SK-N-SH (cell line): ENCODE measurements at regions not wholly inside any gene's neighbourhood (a gene's known extent, or its start where the extent isn't known, plus 50 kb on each side); places are given as distances from the start of the nearest gene placed in this dataset.

Experiments
- CTCF ChIA-PET: fragments of 300-600, 350-600 bp; formaldehyde crosslinking; extraction: SDS; loops from one replicate; lab custom pipeline; 2021; lab: Yijun Ruan, JAX
- POLR2A ChIA-PET: fragments of 350-600 bp; sonication (Branson Sonifier 250); formaldehyde crosslinking; extraction: SDS; loops from one replicate; lab custom pipeline; 2020; ENCODE audit warnings: antibody characterized with exemption, inconsistent platforms; lab: Yijun Ruan, JAX
- DNase-seq: peaks from one replicate; pipeline ENCODE4 v3.0.0; 2012
- H2AFZ ChIP-seq: fragments of 200-600 bp; sonication (generic); 2 replicates; pipeline ENCODE4 v1.8.1; 2016; ENCODE audit warnings: antibody characterized with exemption, mild to moderate bottlenecking, low read depth
- H3F3A ChIP-seq: fragments of 200-600 bp; sonication (generic); replicated peaks from 2 replicates; pipeline ENCODE3; 2016; ENCODE audit warnings: antibody characterized with exemption, mild to moderate bottlenecking; ENCODE audit not compliant: insufficient read depth
- H3K27ac ChIP-seq, 2 experiments: fragments of 200-500 bp in 1 of 2; fragments of 200-600 bp in 1 of 2; sonication (Bioruptor generic) in 1 of 2; sonication (generic), shearing (Covaris generic) in 1 of 2; 2 replicates each; pipeline versions ENCODE4 v1.5.1 to v1.6.1; 2014 to 2016; ENCODE audit warnings: low read depth in 2 of 2, inconsistent platforms in 1 of 2, low read length in 1 of 2, mild to moderate bottlenecking in 1 of 2, mixed read lengths in 1 of 2
- H3K27me3 ChIP-seq: fragments of 200-600 bp; sonication (generic), shearing (Covaris generic); 2 replicates; pipeline ENCODE4 v1.6.1; 2016; ENCODE audit warnings: mixed run types; ENCODE audit not compliant: insufficient read depth
- H3K36me3 ChIP-seq, 2 experiments: fragments of 200-500 bp in 1 of 2; fragments of 200-600 bp in 1 of 2; sonication (Bioruptor generic) in 1 of 2; sonication (generic) in 1 of 2; replicated peaks in 1 of 2; 2 replicates each; pipeline versions ENCODE3 to v1.5.1; 2014 to 2016; ENCODE audit warnings: low read length in 1 of 2, mild to moderate bottlenecking in 1 of 2; ENCODE audit not compliant: insufficient read depth in 2 of 2, control insufficient read depth in 1 of 2
- H3K4me1 ChIP-seq, 2 experiments: fragments of 200-500 bp in 1 of 2; fragments of 200-600 bp in 1 of 2; sonication (Bioruptor generic) in 1 of 2; sonication (generic), shearing (Covaris generic) in 1 of 2; 2 replicates each; pipeline versions ENCODE4 v1.5.1 to v1.6.1; 2014 to 2016; ENCODE audit warnings: low read depth in 1 of 2, low read length in 1 of 2, mixed run types in 1 of 2; ENCODE audit not compliant: insufficient read depth in 2 of 2, control insufficient read depth in 1 of 2
- H3K4me2 ChIP-seq: fragments of 200-600 bp; sonication (generic), shearing (Covaris generic); 2 replicates; pipeline ENCODE4 v1.6.1; 2017; ENCODE audit warnings: mixed run types
- H3K4me3 ChIP-seq, 2 experiments: fragments of 200-500 bp in 1 of 2; fragments of 200-600 bp in 1 of 2; sonication (Bioruptor generic) in 1 of 2; sonication (generic), shearing (Covaris generic) in 1 of 2; 2 replicates each; pipeline versions ENCODE4 v1.5.1 to v1.8.1; 2014 to 2016; ENCODE audit warnings: low read depth in 2 of 2, inconsistent platforms in 1 of 2, low read length in 1 of 2, mild to moderate bottlenecking in 1 of 2, mixed read lengths in 1 of 2, moderate library complexity in 1 of 2
- H3K79me2 ChIP-seq: fragments of 200-600 bp; sonication (generic); 2 replicates; pipeline ENCODE4 v1.8.1; 2017; ENCODE audit warnings: mild to moderate bottlenecking; ENCODE audit not compliant: insufficient read depth
- H3K9ac ChIP-seq: fragments of 200-600 bp; sonication (generic); 2 replicates; pipeline ENCODE4 v1.6.1; 2017; ENCODE audit warnings: mixed run types
- H3K9me2 ChIP-seq: fragments of 200-600 bp; sonication (generic); 2 replicates; pipeline ENCODE4 v1.6.1; 2017; ENCODE audit warnings: mixed run types
- H3K9me3 ChIP-seq: fragments of 200-600 bp; sonication (generic); 2 replicates; pipeline ENCODE4 v1.6.1; 2017; ENCODE audit warnings: mixed run types, mild to moderate bottlenecking, moderate library complexity
- H4K20me1 ChIP-seq: fragments of 200-600 bp; sonication (generic); 2 replicates; pipeline ENCODE4 v1.6.1; 2017; ENCODE audit warnings: mild to moderate bottlenecking, mixed run types; ENCODE audit not compliant: insufficient read depth
- CTCF ChIP-seq: fragments of 200-600 bp; sonication (generic); IDR thresholded peaks from 2 replicates; pipeline ENCODE4 v1.6.1; 2017; ENCODE audit warnings: antibody characterized with exemption, mild to moderate bottlenecking, moderate library complexity
- ELF1 ChIP-seq: IDR thresholded peaks from 2 replicates; pipeline ENCODE4 v1.4.0; 2012
- EP300 ChIP-seq, 2 experiments: IDR thresholded peaks; 2 replicates each; pipeline versions ENCODE4 v1.4.0 to v1.6.1; 2012; ENCODE audit warnings: borderline replicate concordance in 1 of 2, low read depth in 1 of 2, low read length in 1 of 2
- FOSL2 ChIP-seq: IDR thresholded peaks from 2 replicates; pipeline ENCODE4 v1.4.0; 2012; ENCODE audit warnings: low read depth, mild to moderate bottlenecking, moderate library complexity, borderline replicate concordance
- GABPA ChIP-seq: IDR thresholded peaks from 2 replicates; pipeline ENCODE4 v1.4.0; 2012; ENCODE audit warnings: low read depth, mild to moderate bottlenecking
- IRF3 ChIP-seq: fragments of 150-350 bp; IDR thresholded peaks from 2 replicates; pipeline ENCODE4 v1.6.1; 2016; ENCODE audit warnings: mild to moderate bottlenecking, low read depth, low read length
- JUND ChIP-seq: IDR thresholded peaks from 2 replicates; pipeline ENCODE4 v1.4.0; 2012
- MEF2A ChIP-seq: IDR thresholded peaks from 2 replicates; pipeline ENCODE4 v1.4.0; 2012; ENCODE audit warnings: low read depth, borderline replicate concordance
- MXI1 ChIP-seq: IDR thresholded peaks from 2 replicates; pipeline ENCODE4 v1.6.1; 2012; ENCODE audit warnings: mild to moderate bottlenecking, low read depth, low read length, improper control_type of control experiment
- NFIC ChIP-seq: IDR thresholded peaks from 2 replicates; pipeline ENCODE4 v1.4.0; 2012; ENCODE audit warnings: borderline replicate concordance
- NRF1 ChIP-seq: IDR thresholded peaks from 2 replicates; pipeline ENCODE4 v1.6.1; 2012; ENCODE audit warnings: low read depth, mild to moderate bottlenecking, low read length
- PBX3 ChIP-seq: IDR thresholded peaks from 2 replicates; pipeline ENCODE4; 2012
- POLR2AphosphoS5 ChIP-seq: IDR thresholded peaks from 2 replicates; pipeline ENCODE4 v1.6.1; 2012; ENCODE audit warnings: low read depth, low read length
- RXRA ChIP-seq: IDR thresholded peaks from 2 replicates; pipeline ENCODE4 v1.4.0; 2012; ENCODE audit warnings: low read depth, mild to moderate bottlenecking, borderline replicate concordance
- SIN3A ChIP-seq: IDR thresholded peaks from 2 replicates; pipeline ENCODE4 v1.6.1; 2012; ENCODE audit warnings: low read depth, mild to moderate bottlenecking, low read length, moderate library complexity, borderline replicate concordance
- SMC3 ChIP-seq: IDR thresholded peaks from 2 replicates; pipeline ENCODE4 v1.6.1; 2012; ENCODE audit warnings: low read depth, low read length, improper control_type of control experiment
- TAF1 ChIP-seq: IDR thresholded peaks from 2 replicates; pipeline ENCODE4 v1.6.1; 2012; ENCODE audit warnings: low read depth, mild to moderate bottlenecking, low read length, moderate library complexity, borderline replicate concordance
- TEAD4 ChIP-seq: IDR thresholded peaks from 2 replicates; pipeline ENCODE4 v1.4.0; 2012; ENCODE audit warnings: mild to moderate bottlenecking, borderline replicate concordance; ENCODE audit not compliant: insufficient read depth
- USF2 ChIP-seq: fragments of 150-350 bp; IDR thresholded peaks from 2 replicates; pipeline ENCODE4 v1.6.1; 2017; ENCODE audit warnings: antibody characterized with exemption, low read length, low read depth, borderline replicate concordance
- YY1 ChIP-seq: IDR thresholded peaks from 2 replicates; pipeline ENCODE4 v1.4.0; 2012; ENCODE audit warnings: low read depth, mild to moderate bottlenecking
- ZBTB33 ChIP-seq: IDR thresholded peaks from 2 replicates; pipeline ENCODE4 v1.4.0; 2012; ENCODE audit warnings: low read depth, borderline replicate concordance
- WGBS: methylation state at CpG from one replicate; pipeline ENCODE4 v1.1.6; 2017; ENCODE audit warnings: low lambda C conversion rate; 5-methylcytosine and 5-hydroxymethylcytosine counted together

GRCh38 chrX:25544641-25545040 is 528.9 kb upstream of the ARX start:
- DNase-seq = no peak
- Histone ChIP-seq H3F3A (no peaks in the 10 kb centered on the region), H3K4me2 (no peak overlapping the region), H4K20me1 (no peaks in the 10 kb centered on the region), H3K36me3 (no peaks in the 10 kb centered on the region), H3K9ac (no peak overlapping the region), H2AFZ (no peak overlapping the region; the same call in 1 of the 2 replicates), H3K4me1 (no peaks in the 10 kb centered on the region), H3K9me2 (no peaks in the 10 kb centered on the region), H3K79me2 (no peaks in the 10 kb centered on the region), H3K9me3 (no peaks in the 10 kb centered on the region), H3K27ac (peak overlapping the region in 1 of 2 experiments; percentile 35; a peak in 2 of 4 replicates), H3K4me3 (no peak overlapping the region), H3K27me3 (no peaks in the 10 kb centered on the region)
- WGBS = 0% methylated on average over 3 of the region's 3 CpGs
- POLR2A ChIA-PET = no interaction called here
- CTCF ChIA-PET = no interaction called here
- no peak for TF ChIP-seq IRF3
- TF ChIP-seq GABPA = no peak
- no peak for TF ChIP-seq PBX3
- no peak for TF ChIP-seq MXI1
- no peak for TF ChIP-seq NFIC
- TF ChIP-seq SMC3 = no peak
- TF ChIP-seq ZBTB33 = no peak
- TF ChIP-seq RXRA = no peak
- TF ChIP-seq ELF1 = no peak
- TF ChIP-seq NRF1 = no peak
- no peak for TF ChIP-seq JUND
- TF ChIP-seq TAF1 = no peak

GRCh38 chrX:25548811-25549210 is 533.0 kb upstream of the ARX start:
- ChIA-PET POLR2A (no interaction called here), CTCF (no interaction called here)
- Histone ChIP-seq H3K9me2 (no peaks in the 10 kb centered on the region), H3K79me2 (no peaks in the 10 kb centered on the region), H3K9me3 (no peaks in the 10 kb centered on the region), H3F3A (no peaks in the 10 kb centered on the region), H3K27me3 (no peaks in the 10 kb centered on the region), H3K4me2 (no peak overlapping the region), H3K4me3 (no peak overlapping the region), H3K9ac (no peak overlapping the region), H2AFZ (no peak overlapping the region), H3K36me3 (no peaks in the 10 kb centered on the region), H3K4me1 (no peaks in the 10 kb centered on the region), H4K20me1 (no peaks in the 10 kb centered on the region), H3K27ac (no peak overlapping the region)
- no peak for DNase-seq
- WGBS = 3% methylated on average over 7 of the region's 7 CpGs
- TF ChIP-seq YY1 (no peak), CTCF (no peak), SIN3A (no peak), EP300 (IDR thresholded peaks at IDR 0.05; ENCODE audit: borderline replicate concordance in 1 of 2, low read depth in 1 of 2, low read length in 1 of 2) (no peak), USF2 (no peak), TEAD4 (no peak), IRF3 (no peak), POLR2AphosphoS5 (no peak), NRF1 (no peak), MEF2A (no peak), FOSL2 (no peak)
